Testis (tissue), 2 donors: ENCODE measurements at regions not wholly inside any gene's neighbourhood (a gene's known extent, or its start where the extent isn't known, plus 50 kb on each side); places are given as distances from the start of the nearest gene placed in this dataset.
"Not testable (repeated sequence)": the region's sequence is repeated elsewhere in the genome, so short reads cannot be mapped to it uniquely, and the experiment has no call there.

ENCODE experiments used
- CTCF ChIP-seq, 3 experiments: fragments of 450-650 bp in 2 of 3; fragments of 200-600 bp in 1 of 3; sonication (generic) in 1 of 3; IDR thresholded peaks; one replicate each; pipeline ENCODE4 v1.5.1; 2016 to 2019; ENCODE audit warnings: antibody characterized with exemption in 3 of 3, mild to moderate bottlenecking in 2 of 3, moderate library complexity in 1 of 3
- POLR2A ChIP-seq: fragments of 450-650 bp; IDR thresholded peaks from one replicate; pipeline ENCODE4 v1.6.1; 2017; ENCODE audit warnings: antibody characterized with exemption, mild to moderate bottlenecking, moderate library complexity

GRCh38 chr6:8832695-8833094 is 397.4 kb upstream of the SLC35B3 start:
- not testable (repeated sequence) for TF ChIP-seq CTCF (IDR thresholded peaks at IDR 0.05); POLR2A
